Activated CD8-positive, alpha-beta memory T cell treated with anti-CD3 and anti-CD28 coated beads, Interleukin-2, amount 50 U/mL, for 24 hours (primary cell): ENCODE measurements at regions not wholly inside any gene's neighbourhood (a gene's known extent, or its start where the extent isn't known, plus 50 kb on each side); places are given as distances from the start of the nearest gene placed in this dataset.
"Not testable (repeated sequence)": the region's sequence is repeated elsewhere in the genome, so short reads cannot be mapped to it uniquely, and the experiment has no call there.

Experiments used
- DNase-seq: peaks from one replicate; pipeline ENCODE4 v3.0.0-alpha.2; 2020; ENCODE audit errors: extremely low read depth

DNA sequence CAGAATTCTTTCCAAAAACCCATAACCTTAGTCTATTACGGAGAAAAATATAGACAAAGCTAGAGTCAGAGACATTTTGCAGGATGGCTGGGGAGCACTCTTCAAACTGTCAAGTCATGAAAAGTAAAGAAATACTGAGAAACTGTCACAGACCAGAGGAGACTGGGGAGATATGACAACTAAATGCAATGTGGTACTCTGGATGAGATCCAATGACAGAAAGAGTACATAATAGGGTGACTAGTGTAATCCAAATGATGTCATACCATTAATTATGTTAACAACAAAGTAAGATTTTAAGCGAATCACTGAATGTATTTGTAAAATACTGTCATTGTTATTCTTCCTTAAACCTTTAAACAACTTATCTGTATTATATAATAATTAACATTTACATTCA lies 393.8 kb downstream of the LIG4 start:
- no peak for DNase-seq

GRCh38 chr13:107819071-107819470 lies 396.3 kb downstream of the LIG4 start:
- no peak for DNase-seq

DNA sequence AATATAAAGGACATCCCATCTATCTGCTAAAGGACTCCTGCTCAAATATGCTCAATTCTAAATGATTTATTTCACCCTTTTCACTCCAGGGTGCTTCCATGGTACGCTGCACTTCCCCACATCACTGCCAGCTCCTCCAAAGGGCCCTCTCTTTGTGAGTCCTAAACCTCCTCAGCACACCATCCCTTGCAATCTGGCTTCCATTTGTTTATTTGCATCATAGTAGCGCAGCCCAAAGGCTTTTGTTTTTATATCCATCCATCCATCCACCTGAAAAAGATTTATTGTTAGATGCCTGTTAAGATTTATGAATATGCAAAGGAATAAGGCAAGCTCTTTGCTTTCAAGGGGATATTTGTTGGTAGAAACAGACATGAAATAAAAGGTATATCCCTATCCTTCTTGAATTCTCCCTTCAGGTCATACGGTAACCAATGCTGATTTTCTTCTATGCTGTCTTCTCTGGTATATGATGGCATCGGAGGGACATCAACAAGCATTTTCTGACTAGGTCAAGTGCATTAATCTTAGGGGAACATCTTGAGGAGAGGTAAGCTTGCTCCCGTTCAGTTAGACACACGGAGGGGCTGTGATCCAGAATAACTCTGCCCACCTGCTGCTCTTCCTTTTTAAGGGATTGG lies 397.6 kb downstream of the LIG4 start:
- no peak for DNase-seq

- DNase-seq, result no peak
These were observed 403.3 kb downstream of the LIG4 start for GRCh38 chr13:107812014-107812412.

DNA sequence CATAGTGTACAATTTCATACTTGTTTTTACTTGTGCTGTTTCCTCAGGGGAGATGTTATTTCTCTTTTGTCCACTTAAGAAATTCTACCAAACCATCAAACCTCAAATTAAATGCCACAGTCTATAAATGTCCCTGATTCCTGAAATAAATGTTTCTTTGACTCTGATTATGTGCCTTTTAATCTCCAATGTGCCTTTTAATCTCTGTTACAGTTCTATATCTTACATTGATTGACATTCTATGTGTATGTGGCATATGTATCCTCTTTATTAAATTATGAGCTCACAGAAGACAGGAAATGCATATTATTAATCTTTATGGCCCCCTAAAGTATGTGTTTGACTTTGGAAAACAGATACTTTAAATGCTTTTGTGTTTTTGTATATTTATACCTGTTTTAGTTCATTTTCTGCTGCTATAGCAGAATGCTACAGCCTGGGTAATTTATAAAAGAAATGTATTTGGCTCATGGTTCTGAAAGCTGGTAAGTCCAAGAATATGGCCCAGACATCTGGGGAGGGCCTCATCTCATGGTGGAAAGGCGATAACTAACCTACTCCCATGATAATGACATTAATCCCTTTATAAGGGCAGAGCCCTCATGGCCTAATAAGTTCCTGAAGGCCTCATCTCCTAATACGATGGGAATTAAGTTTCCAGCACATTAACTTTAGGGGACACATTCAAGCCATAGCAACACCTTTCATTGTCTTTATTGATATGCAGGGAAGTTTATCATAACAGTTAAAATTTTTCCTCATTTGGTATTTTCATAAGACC lies 403.9 kb downstream of the LIG4 start:
- no peak for DNase-seq

DNA sequence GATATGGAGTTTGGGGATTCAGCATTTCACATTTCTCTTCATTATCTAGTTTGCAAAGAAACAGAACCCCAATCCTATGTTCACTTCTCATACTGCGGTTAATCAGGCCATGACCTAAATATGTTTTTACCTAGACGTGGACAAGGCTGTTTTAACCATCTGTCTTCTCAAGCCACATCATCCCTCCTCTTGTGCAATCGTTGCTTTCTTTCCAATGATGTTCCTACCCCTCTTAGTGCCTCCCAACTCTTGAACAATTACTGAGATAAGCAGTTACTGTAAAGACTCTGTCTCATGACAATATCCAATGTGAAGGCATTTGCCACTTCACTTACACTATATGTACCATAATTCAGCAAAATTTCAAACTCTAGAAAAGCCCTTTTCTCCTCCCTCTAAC lies 406.2 kb downstream of the LIG4 start:
- DNase-seq, result no peak

GRCh38 chr13:107808389-107808788 lies 406.9 kb downstream of the LIG4 start:
- DNase-seq, result no peak

DNA sequence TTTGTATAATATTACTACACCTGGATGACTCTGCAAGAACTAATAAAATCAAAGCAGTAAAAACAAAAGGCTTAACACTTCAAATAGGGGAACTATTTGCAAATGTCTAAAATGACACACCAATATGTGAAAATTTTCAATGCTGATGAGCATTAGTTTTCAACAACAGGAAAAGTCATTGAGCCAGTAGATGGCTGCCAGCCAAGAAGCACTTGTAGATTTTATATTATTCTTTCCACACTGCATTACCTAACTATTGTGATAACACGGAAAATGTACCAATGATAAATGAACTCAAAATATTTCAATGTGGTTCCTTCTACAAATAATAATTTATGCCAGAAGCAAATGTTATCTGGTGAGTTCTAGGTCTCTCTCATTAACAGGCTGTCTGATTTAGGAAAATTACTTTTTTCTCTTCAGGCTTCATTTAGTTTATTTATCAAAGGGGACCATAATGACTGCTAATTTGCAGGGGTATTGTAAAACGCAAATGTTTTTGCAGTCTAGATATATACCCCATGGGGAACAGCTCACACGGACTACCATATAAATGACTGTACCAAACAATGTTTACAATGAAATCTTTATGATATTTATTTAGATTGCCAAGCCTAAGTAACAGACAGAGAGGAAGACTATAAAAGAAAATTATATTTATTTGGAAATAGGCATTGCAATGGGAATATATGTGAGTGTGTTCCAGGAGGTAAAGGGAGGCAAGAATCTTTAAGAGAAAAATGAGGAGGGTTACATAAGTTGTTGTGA lies 407.8 kb downstream of the LIG4 start:
- no peak for DNase-seq

- no peak for DNase-seq
These were observed 408.6 kb downstream of the LIG4 start for GRCh38 chr13:107806726-107807125.

DNA sequence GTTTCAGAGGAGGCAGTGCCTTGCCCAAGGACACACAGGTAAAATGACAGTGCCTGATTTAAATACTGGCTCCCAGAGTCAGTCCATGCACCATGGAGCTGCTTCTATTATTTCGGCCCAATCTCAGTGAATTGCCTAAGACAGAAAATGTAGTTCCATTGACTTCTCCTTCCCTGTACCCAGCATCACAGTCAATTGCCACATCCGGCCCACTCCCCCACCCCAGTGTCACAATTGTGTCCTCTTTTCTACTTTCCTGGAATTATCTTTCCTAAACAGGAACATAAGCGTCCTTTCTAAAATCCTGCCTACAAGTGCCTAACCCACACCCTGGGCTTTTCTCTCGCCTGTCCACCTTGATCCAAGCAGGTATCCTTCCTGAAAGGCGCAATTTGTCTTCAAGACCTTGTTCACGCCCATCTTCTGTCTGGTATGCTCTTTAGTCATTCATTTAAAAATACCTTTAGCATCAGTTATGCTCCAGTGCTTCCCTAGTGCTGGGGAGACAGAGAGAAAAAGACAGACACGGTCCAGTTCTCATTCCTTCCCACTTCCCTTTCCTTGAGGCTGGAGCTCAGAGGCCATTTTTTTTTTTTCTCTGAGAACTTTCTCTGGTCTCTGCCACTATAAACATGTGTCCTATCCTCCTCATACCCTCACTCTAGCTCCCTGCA lies 411.4 kb downstream of the LIG4 start:
- no peak for DNase-seq

- DNase-seq, result no peak
These were observed 413.7 kb downstream of the LIG4 start for GRCh38 chr13:107801621-107802020.

GRCh38 chr13:107799001-107799400 lies 416.3 kb downstream of the LIG4 start:
- DNase-seq, result no peak

GRCh38 chr13:107790397-107790796 lies 424.9 kb downstream of the LIG4 start:
- DNase-seq, result no peak

DNA sequence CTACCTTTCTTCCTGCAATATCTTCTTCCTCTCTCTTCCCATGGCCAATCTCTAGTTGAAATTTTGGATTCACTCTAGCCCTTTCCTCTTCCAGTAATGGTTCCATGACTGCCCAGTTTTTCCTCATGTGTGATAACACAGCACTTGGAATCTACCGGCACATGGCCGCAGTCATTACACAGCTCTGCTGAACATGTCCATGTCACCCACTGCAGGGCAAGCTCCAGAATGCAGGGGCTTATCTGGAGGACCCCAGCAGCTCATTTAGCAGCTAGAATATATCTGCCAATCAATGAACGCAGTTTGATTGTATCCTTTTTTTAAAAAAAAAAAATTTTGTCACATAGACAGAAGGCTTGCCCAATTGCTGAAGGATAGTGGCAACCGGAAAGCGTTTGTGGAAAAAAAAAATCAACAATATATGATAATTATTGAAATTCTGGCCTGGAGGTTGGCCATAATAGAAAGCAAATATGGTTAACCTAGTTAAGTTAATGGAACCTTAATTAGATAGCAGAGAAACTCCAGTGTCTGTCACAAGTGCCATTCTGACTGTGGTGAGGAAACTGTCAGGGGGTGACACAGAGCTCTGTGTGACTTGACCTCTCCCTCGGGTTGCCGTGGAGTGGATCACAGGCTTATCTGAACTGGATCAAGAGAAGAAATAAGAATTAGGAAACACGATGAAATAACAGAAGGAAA lies 426.7 kb downstream of the LIG4 start:
- no peak for DNase-seq

DNA sequence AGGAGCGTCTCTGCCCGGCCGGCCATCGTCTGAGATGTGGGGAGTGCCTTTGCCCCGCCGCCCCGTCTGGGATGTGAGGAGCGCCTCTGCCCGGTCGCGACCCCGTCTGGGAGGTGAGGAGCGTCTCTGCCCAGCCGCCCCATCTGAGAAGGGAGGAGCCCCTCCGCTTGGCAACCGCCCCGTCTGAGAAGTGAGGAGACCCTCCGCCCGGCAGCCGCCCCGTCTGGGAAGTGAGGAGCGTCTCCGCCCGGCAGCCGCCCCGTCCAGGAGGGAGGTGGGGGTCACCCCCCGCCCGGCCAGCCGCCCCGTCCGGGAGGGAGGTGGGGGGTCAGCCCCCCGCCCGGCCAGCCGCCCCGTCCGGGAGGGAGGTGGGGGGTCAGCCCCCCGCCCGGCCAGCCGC lies 432.7 kb downstream of the LIG4 start:
- not testable (repeated sequence) for DNase-seq

- DNase-seq, result no peak
These were observed 437.2 kb downstream of the LIG4 start for GRCh38 chr13:107778094-107778493.

- DNase-seq, result no peak
These were observed 444.8 kb downstream of the LIG4 start for GRCh38 chr13:107770541-107770940.

GRCh38 chr13:107767119-107767518 lies 448.2 kb downstream of the LIG4 start:
- no peak for DNase-seq

DNA sequence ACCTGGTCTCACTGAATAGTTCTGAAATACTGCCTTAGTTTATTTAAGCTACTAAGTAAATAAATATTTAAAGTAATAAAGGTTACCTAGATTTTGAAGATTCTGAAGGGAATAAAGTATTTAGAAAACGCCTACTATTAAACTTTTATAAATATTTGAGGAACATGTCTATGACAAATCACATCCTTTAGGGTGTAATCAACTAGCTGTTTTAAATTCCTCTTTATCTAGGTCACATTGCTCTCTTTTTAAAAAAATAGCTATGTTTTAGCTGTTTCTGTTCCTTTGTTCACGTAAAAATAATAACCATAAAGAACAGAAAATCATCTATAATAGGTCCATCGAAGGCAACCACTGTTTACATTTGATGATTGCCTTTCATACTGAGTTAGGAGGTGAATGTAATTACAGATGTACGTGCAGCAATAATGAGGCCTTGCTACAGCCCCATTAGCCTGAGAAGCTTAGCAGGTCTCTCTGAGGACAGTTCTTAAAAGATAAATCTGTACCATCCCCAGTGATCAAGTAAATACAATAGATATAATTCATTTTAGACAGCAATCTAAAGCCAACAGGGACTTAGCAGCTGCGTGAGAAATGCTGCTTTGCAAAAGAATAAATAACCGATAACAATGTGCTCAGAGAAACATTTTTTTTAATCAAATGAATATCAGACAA lies 449.5 kb downstream of the LIG4 start:
- DNase-seq, result no peak

DNA sequence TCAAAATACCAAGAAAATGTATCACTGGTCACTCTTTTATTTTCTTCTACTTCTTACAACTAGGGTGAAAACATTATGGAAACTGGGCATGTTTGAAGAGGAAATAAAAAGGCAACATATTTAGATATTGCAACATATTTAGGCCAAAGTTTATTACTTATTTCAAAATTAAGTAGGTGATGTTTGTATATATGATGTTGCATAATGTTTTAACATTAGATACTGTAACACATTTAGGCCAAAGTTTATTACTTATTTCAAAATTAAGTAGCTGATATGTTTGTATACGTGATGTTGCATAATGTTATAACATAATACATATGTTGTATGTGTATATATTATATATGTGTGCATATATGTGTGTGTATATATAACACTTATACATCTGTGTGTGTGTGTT lies 451.3 kb downstream of the LIG4 start:
- no peak for DNase-seq

DNA sequence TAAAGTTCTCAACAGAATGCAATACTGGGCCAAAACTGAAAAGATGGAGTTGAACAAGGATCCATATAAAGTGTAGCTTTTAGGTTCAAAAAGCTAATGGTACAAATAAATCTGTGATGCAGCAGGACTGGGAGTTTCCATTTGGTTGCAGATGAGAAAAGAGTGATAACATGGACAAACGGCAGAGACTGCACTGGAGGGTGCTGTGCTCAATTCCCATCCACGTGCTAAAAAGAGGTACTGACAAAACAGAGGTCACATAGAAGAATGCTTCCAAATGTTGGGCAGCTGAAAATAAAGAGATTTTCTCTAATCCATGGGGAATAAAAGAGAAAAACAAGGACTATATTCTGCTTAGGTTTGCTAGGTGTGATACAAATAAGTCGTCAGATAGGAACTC lies 461.6 kb downstream of the LIG4 start:
- no peak for DNase-seq
